ENCODE measurements at regions not wholly inside any gene's neighbourhood (a gene's known extent, or its start where the extent isn't known, plus 50 kb on each side); places are given as distances from the start of the nearest gene placed in this dataset.
"Not testable (repeated sequence)": the region's sequence is repeated elsewhere in the genome, so short reads cannot be mapped to it uniquely, and the experiment has no call there.

DNA sequence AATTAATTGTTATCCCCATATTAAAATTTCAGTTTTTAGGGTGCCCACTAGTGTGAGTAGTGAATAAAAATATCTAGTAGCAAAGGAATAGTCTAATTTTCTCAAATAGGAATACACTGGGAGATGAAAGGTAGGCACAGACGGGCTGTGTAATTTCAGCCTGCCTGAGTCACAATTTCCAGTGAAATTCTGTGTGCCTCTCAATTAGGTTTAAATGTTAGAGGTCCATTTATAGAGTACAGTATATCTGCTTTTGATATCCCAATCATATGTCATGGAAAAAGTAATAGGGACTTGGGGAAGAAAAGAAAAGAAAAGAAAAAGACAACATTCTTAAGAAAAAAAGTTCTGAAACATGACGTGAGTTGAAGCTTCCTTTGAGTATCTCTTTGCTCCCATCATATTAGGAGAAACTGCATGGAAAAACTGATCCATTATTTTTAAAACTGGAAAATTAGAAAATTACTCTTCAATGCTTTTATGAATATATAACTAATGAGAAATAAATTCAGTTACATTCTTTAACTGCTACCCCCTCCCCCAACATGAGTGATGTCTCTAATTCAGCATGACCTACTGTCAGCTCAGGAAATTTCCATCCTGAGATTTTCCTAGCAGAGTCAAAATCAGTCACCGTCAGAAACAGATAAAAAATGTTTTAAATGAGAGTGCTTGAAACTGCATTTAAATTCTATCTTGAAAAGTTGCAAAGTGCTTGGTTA, 473.8 kb upstream of the HSF2 start:
- DNase-seq (ENCODE audit: low spot score): no peak

DNA sequence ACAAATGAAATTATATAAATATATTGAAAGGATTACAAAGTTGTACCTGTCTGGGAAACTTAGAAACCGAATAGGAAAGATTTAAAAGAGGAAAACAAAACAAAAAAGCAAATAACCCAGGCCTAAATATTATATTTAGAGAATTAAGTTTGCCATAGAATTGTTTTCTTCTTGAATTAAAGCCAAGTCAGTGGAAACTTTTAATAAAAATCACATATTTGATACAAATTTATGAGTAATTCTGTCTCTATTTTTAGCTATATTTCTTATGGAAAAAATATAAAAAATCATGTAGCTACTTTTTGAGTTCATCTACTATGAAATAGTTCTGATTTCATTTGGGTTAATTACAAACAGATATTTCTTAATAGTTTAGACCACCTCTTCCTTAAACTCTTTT, 470.2 kb upstream of the HSF2 start:
- DNase-seq (ENCODE audit: low spot score): no peak

DNA sequence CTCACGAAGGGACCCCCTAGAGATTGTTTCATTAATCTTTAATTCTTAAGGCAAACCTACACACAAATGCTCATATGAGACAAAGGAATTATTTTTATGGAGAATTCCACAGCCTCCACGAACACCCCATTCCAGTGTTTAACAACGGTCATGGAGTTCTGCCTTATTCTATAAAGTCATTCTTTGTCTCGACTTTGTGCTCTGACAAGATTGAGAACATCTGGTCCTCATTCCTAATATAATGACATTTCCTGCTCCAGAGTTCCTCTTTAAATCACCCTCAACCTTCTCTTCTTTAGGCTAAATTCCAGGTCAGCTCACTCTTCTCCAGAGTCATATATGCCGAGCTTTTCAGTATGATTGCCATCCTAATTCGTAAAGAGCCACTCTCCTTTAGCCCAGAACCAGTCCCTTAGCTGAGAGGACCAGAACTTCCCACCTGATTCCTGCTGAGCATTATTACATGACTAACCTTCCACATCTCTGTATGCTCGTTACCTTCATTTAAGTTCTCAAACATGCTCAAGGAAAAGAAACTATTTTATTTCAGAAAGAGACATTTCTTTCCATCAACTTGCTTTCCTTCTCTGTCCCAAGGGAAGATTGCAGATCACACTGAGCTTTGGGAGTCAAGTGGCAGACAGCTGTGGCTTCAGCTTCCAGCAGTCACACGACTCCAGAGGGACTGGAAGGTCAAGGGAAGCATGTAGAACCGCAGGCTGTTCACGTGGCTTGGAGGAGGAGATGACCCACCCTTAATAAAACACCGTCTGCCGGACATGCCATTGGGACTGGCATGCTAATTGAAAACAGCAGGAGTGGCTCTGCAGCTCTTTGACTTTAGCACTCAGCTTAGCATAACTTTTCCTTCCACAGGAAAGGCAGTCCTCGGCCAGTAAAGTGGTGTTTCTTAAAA, 467.1 kb upstream of the HSF2 start:
- no peak for DNase-seq (ENCODE audit: low spot score)

DNA sequence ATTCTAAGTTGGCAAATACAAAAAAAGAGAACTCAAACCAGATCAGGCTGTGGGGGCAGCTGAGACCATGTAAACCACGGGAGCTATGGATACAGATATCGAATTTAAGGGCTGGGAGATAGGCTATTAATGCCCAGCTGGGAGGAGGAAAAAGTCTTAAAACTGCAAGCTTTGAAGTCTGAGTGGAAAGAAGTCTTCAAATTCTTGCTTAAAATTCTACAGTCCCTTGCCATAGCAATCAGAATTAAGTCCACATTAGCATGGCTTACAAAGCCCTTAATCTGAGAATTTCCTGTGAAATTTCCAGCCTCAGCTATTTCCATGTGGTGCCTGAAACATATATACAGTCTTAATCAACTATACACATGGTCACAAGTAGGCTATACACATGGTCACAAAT, 465.0 kb upstream of the HSF2 start:
- DNase-seq (ENCODE audit: low spot score): no peak

DNA sequence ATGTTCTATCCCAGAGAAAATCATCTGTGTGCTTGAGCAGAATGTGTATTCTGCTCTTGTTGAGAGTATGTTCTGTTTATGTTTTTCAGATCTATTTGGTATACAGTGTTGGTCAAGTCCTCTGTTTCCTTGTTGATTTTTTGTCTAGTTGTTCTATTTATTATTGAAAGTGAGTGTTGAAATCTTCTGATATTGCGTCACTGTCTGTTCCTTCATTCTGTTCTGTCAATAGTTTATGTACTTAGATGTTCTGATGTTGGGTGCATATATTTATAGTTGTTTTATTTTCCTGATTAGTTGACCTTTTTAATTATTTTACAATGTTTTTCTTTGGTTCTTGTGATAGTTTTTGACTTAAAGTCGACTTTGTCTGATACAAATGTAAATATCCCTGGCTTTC, 458.7 kb upstream of the HSF2 start:
- no peak for DNase-seq (ENCODE audit: low spot score)

DNA sequence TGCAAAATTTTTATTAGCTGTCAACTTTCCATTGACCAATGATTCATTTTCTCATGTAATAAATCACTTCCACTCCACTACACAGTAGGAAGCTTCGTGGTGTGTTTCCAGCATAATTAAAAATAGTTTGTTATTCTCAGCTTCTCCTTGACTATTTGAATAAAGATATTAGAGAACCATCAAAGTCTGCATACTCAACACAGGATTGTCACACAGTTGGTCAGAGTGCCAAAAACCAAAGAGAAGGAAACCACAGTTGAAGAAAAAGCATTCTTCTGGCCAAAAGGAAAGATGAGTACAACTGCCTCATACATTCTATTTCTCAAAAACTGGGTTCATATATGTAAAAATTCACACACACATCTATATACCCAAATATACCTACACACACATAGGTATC, 455.1 kb upstream of the HSF2 start:
- no peak for DNase-seq (ENCODE audit: low spot score)

DNA sequence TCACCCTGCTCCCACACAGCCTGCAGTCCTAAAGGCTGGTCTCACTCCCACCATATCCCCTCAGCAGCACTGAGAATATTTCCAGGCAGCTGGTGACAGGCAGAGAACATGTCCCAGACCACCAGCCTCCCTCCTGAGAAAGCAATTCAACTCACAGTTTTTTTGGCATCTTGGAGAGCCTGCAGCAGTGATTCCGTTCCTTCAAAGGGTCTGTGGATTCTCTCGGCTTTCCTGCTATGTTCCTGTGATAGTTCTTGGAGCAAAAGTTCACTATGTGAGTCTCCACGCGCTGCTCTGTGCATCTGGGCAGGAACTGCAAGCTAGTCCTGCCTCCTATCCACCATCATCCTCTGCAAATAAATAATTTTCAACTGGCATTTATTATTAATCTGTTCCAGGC, 448.3 kb upstream of the HSF2 start:
- no peak for DNase-seq (ENCODE audit: low spot score)

DNA sequence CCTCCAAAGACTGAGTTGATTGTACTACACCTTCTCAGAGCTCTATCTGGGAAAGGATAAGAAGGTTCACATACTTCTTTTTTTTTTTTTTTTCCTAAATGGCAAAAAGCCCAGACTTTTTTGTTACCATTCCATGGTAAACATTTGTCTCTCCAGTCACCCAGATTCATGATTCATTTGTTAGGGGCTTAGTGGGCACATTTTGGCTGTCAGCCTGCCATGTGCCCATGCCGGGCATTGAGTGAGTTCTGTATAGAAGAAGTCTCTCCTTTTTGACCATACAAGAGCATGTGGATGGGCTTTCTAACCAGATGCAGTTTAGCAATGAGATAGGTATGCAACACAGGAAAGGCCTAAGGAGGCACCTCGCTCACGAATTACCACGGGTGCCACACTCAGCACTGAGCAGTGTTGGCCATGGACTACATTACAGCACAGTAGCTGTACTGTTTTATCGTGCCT, 447.5 kb upstream of the HSF2 start:
- DNase-seq (ENCODE audit: low spot score): no peak

DNA sequence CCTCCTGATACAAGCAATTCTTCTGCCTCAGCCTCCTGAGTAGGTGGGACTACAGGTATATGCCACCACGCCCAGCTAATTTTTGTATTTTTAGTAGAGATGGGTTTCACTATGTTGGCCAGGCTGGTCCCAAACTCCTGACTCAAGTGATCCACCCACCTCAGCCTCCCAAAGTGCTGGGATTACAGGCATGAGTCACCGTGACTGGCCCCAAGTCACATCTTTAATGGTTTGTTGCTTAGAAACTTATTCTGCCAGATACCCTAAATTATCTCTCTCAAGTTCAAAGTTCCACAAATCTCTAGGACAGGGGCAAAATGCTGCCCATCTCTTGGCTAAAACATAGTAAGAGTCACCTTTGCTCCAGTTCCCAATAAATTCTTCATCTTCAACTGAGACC, 444.1 kb upstream of the HSF2 start:
- DNase-seq (ENCODE audit: low spot score): not testable (repeated sequence)

DNA sequence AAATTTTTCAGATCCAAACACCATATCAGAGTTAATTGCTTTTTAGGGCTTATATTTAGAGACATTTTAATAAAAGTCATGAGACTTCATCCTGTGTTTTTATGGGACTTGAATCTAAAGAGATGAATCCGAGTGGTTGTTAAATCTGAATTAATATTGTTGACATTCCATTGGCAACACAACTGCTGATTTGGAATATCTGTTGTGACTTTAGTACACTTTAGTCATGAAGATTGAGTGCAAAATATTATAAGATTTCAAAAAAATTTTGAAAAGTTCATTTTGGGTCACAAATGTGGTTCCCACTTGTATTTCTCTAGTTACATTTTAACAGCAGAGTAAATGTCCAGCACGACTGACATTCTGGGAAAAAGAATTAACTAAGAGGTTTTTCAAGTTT, 442.7 kb upstream of the HSF2 start:
- no peak for DNase-seq (ENCODE audit: low spot score)

DNA sequence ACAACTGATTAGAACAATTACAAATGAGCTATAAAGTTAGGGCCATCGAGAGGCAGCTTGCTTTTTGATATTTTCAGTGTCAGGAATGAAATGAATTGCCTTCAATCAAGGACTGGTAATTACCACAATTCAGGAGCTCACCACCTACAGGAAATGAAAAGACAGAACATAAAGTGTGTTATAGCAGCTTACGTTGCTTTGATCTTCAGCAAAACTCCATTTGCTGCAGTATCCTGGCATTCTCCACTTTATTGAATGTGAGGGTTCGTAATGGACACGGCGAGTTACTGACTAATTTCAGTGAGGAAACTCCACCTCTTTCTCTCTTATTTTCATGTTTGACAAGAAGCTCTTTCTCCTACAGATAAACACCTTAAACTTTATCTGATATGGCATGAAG, 440.0 kb upstream of the HSF2 start:
- DNase-seq (ENCODE audit: low spot score): no peak

DNA sequence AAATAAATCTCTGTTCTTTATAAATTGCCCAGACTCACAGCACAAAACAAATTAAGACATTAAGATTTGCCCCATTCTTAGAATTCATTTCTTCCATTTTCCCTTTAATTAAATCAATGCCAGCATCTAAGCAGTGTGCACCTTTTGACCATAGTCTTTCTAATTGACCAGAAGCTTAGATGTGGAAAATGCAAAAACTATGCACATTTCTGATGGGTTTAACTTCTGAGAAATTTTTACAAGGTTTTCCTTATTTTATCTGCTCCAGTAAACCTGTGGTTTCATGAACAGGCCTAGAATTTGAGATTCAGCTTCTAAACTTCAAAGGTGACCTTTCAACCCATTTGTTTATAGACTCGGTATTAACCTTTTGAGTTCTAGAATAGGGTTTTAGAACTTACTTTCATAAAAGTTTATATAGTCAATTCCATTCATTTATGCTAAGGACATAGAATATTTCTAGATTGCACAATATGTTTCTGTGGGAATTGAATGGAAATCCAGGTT, 437.8 kb upstream of the HSF2 start:
- DNase-seq (ENCODE audit: low spot score): no peak

DNA sequence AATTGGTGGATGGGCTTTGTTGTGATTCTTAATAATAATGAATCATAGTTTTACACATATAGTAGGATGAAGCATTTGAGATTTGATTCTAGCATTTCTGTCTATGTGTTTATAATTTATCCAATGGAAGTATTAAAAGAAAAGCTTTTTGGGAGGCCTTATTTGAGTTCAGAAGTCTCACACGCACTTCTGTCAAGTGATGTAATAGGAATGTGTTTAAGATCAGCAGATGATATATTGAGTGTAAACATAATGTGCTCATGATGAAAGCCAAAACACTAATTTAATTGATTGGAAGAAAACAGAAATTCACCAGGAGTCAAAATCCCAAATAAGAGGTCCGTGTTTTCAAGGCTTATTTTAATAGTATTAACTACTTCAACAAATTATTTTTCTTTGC, 435.6 kb upstream of the HSF2 start:
- DNase-seq (ENCODE audit: low spot score): no peak

DNA sequence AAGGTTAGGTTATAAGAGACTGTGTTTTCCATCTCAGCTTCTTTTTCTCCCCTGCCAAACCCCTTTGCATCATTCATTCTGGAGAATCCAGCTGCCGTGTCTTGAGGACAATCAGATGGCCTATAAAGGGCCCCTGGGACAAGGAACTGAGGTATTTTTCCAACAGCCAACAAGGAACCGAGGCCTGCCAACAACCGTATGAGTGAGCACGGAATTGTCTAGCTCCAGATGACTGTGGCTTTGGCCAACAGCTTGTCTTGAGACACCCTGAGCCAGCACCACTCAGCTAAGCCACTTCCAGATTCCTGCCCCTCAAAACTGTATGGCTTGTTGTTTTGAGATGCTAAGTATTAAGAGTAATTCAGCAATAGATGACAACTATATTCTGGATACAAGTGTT, 433.7 kb upstream of the HSF2 start:
- DNase-seq (ENCODE audit: low spot score): no peak

DNA sequence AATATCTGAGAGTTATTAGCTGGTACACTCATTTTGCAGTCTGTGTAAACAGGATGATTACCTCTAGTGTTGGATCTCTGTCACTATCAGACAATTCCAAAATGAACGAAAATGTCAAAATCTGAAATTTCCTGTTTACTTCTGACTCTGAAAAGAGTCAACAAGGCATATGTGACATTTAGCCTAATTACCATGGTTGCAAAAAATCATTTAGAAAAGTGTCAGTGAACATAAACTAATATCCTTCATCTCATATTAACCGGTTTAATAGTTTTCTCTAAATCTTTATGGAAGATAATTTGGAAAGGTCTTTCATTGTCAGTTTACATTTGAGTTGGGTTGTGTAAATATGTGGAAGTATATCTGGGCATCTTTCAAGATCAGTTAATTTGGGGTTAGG, 431.8 kb upstream of the HSF2 start:
- no peak for DNase-seq (ENCODE audit: low spot score)

DNA sequence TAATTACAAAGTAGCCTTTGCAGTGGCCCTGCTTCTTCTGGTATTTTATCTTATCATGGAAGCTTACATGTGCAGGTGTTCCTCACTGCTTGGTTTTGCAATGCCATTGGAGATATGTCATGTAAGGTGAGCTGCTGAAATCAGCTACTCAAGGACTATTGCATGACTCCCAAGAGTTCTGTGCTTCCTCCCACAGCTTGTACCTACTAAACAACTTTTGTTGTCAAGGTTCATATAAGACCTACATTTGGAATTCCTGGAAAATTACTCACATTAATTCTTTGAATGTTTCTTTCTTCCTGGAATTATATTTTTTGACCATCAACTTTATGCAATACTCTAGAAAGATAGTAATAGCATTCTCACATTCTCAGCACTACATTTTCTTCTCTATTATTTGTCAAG, 427.5 kb upstream of the HSF2 start:
- no peak for DNase-seq (ENCODE audit: low spot score)

DNA sequence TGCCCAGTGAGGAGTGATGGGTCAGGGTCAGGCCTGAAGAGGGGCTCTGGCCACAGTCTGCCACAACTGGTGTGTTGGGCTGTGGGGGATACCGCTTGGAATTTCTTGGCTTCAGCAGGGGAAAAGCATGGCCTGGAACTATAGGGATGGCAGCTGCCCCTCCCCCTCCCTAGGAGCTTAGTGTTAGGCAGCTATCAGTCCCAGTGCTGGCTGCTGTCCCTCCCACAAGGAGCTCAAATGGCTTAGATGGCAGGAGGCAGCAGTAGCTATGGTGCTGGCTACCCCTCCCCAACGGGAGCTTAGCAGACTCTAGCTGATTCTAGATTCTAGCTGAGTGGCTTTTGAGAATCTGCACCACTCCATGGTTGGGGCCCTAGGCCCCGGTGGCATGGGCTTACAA, 414.5 kb upstream of the HSF2 start:
- DNase-seq (ENCODE audit: low spot score): no peak

DNA sequence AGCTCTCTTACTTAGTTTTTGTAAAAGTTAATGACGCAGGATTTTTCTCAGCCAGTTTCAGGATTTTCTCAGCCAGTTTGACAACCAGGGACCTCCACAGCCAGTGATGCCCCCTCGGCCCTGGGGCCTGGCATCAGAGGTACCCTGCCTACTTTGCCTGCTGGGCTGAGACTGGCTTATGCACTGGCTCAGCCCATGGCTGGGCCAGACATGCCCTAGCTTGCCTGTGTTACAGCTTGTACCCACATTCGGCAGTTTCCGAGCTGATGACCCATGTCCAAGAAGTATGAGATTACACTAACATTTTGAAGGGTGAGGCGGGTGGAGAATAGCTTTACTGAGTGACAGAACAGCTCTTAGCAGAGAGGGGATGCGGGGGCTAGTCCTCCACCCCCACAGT, 406.1 kb upstream of the HSF2 start:
- no peak for DNase-seq (ENCODE audit: low spot score)

DNA sequence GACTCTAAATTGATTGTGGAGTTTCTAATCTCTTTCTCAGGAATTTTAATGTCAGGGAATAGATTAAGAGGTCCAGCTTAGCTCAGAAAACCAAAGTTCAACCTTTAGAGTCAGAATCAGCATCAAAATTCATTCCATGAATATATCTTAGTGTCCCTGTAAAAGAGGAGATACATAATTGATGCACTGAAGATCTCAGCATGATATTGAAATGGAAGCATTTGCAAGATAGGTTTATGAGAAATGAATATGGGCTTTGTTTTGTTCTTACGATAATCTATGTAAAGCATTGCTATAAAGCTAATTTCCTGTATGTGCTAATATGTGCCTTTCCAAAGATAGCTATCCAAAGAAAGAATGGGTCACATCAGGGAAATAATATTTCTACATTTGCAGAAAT, 404.5 kb upstream of the HSF2 start:
- DNase-seq (ENCODE audit: low spot score): no peak

DNA sequence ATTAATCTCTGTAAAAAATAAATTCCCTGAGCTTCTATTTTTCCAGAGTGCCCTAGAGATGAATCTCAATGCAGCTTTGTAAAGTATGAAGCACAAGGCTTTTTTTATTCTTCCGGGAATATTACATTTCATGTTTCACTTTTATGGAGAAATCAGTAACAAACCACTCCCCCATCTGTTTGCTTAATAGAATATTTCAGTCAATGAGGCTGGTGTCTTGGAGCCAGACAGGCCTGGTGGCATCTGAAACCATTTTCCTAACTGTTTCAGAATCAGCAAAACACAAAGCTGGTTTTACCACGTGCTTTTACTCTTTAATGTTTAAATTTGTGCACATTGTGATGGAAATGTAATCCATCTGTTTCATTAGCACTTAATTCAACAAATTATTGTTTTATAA, 400.8 kb upstream of the HSF2 start:
- no peak for DNase-seq (ENCODE audit: low spot score)

DNA sequence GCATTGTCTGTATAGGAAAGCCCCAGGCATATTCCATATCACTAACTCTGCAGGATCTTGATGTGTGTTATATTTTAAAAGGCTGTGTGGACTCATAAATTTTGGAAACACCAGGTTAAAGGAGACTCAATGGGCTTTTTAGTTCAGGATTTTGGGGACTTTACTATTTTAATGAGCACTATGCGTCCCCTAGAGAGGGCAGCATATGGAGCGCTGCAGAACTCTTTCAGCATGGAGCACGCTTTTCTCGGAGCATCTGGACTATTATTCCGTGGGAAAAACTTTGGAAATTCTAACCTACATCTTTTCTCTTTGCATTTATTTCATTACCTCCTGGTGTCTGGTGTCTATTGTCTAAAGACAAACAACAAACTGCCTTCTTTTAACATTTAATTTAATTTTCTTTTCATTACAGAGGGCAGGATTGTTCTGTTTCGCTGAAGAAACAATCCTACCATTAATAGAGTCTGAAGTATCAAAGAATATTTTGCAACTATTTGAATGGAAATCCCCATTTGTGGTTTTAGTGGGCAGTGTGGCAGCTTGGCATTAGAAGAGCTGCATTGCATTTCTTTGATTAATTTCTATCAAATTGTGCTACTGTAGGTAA, 399.9 kb upstream of the HSF2 start:
- DNase-seq (ENCODE audit: low spot score): no peak

DNA sequence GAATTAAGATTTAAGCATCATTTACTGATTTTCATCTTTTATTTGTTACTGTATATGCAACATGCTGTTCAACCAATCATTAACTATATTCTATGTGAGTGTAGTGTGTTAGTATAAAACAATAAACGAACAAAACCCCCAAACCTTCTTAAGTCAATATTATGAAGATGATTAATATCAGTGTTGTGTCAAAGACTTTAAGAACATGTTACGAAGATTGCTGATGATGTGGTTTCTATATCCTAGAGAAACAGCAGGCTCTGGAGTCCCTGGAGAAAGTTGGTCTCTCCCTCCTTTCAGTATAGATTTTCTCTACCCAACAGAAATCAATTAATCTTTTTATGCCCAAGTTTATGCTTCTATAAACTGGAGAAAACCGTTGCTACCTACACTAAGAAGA, 393.8 kb upstream of the HSF2 start:
- DNase-seq (ENCODE audit: low spot score): no peak

DNA sequence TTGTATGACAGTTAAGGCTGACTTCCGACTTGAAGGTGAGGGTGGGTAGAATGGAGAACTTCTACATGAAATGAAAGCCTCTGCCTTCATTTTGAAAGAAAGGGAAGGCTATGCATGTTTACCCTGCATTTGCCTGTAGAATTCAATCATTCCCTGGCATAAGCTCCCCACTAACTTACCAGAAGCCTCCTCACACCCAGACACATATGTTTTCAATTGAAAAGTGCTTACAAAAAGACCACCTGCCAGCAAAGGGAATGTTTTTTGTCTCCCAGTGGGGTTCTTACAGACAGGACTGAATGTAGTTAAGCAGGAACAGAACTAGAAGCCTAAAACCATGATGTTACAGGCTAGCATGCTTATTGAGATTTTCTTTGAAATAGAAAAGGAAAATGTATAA, 392.1 kb upstream of the HSF2 start:
- no peak for DNase-seq (ENCODE audit: low spot score)
